Gastrocnemius medialis (tissue), 4 donors: ENCODE measurements at regions not wholly inside any gene's neighbourhood (a gene's known extent, or its start where the extent isn't known, plus 50 kb on each side); places are given as distances from the start of the nearest gene placed in this dataset.

Experiments used
- CTCF ChIP-seq, 5 experiments: fragments of 450-650 bp in 3 of 5; fragments of 200-600 bp in 2 of 5; sonication (generic) in 2 of 5; IDR thresholded peaks in 4 of 5; conservative IDR thresholded peaks in 1 of 5; 1 replicate in 4 of 5; 2 replicates in 1 of 5; pipeline ENCODE4 v1.5.1; 2016 to 2019; ENCODE audit warnings: antibody characterized with exemption in 5 of 5, mild to moderate bottlenecking in 3 of 5, moderate library complexity in 3 of 5
- POLR2A ChIP-seq, 2 donors: fragments of 450-650 bp; IDR thresholded peaks; one replicate each; pipeline ENCODE4 v1.6.1; 2017; ENCODE audit warnings: antibody characterized with exemption in 2 of 2, mild to moderate bottlenecking in 2 of 2, moderate library complexity in 2 of 2

- no peak for TF ChIP-seq CTCF (IDR thresholded peaks at IDR 0.05 in 4 of 5, conservative IDR thresholded peaks at IDR 0.05 in 1 of 5)
- TF ChIP-seq POLR2A (IDR thresholded peaks at IDR 0.05), result no peak
Measured at GRCh38 chr5:144703776-144704175, 533.1 kb downstream of the KCTD16 start.
